ENCODE measurements at regions not wholly inside any gene's neighbourhood (a gene's known extent, or its start where the extent isn't known, plus 50 kb on each side); places are given as distances from the start of the nearest gene placed in this dataset.
A peak's percentile ranks its signal among the peaks of the same experiment; 100 is the strongest.

- no peak for DNase-seq
- peak overlapping the region; percentile 12 for H2AK5ac ChIP-seq (ENCODE audit: low read length, severe bottlenecking)
- peak overlapping the region; percentile 70 for H3K9ac ChIP-seq (ENCODE audit: low read length)
- H3K4ac ChIP-seq (ENCODE audit: low read depth in 1 of 2, low read length in 2 of 2) = peak overlapping the region; percentile 24 to 71
- H3K27ac ChIP-seq (ENCODE audit: low read length, poor library complexity, severe bottlenecking) = no peak overlapping the region
- peak overlapping the region; percentile 31 to 49 for H3K18ac ChIP-seq (ENCODE audit: low read depth in 1 of 2, low read length in 2 of 2)
- H2BK12ac ChIP-seq (ENCODE audit: low read length in 2 of 2) = peak overlapping the region; percentile 14 to 68
- no peak overlapping the region for H2BK5ac ChIP-seq (ENCODE audit: low read depth, low read length, poor library complexity, severe bottlenecking)
- 83% methylated on average over 27 of the region's 29 CpGs for WGBS
- no peak overlapping the region for H3K4me2 ChIP-seq (ENCODE audit: low read length, poor library complexity, severe bottlenecking)
- peaks cover 44% of the 10 kb centered on the region for H3K79me1 ChIP-seq (replicated peaks; ENCODE audit: low read length, poor library complexity, severe bottlenecking)
- H3K14ac ChIP-seq (ENCODE audit: low read length in 2 of 2) = peak overlapping the region in 1 of 2 experiments; percentile 11
- H3K4me3 ChIP-seq (ENCODE audit: insufficient read depth in 1 of 2, low read depth in 1 of 2, low read length in 2 of 2) = peak overlapping the region in 1 of 2 experiments; percentile 70
- no peak overlapping the region for H3K23ac ChIP-seq (ENCODE audit: low read length in 2 of 2)
- peaks cover 2 to 13% of the 10 kb centered on the region in 2 experiments for H3K36me3 ChIP-seq (ENCODE audit: control insufficient read depth in 1 of 2, insufficient read depth in 2 of 2, low read depth in 1 of 2, low read length in 2 of 2)
- H2AFZ ChIP-seq (ENCODE audit: low read depth, low read length) = no peak overlapping the region
- H4K91ac ChIP-seq (ENCODE audit: low read length) = peak overlapping the region; percentile 54
- no peaks in the 10 kb centered on the region for H3K9me3 ChIP-seq (ENCODE audit: control insufficient read depth, low read length)
- peak overlapping the region; percentile 12 for H4K8ac ChIP-seq (ENCODE audit: low read length)
- H2BK15ac ChIP-seq (ENCODE audit: low read depth, poor library complexity, severe bottlenecking) = peak overlapping the region; percentile 18
- H3K4me1 ChIP-seq (ENCODE audit: control insufficient read depth, insufficient read depth, low read depth, low read length) = peaks cover 47% of the 10 kb centered on the region
- H3K27me3 ChIP-seq (ENCODE audit: control insufficient read depth in 1 of 2, insufficient read depth in 1 of 2, low read length in 2 of 2) = no peaks in the 10 kb centered on the region
- no peak overlapping the region for H2BK120ac ChIP-seq (ENCODE audit: low read depth, low read length)
These were observed 176.7 kb downstream of the GLI2 start for GRCh38 chr2:120912101-120912985.

- Histone ChIP-seq H3K79me1 (replicated peaks; ENCODE audit: low read length, poor library complexity, severe bottlenecking) (peaks cover 38% of the 10 kb centered on the region), H3K14ac (ENCODE audit: low read length in 2 of 2) (peak overlapping the region in 1 of 2 experiments; percentile 93), H3K23ac (ENCODE audit: low read length in 2 of 2) (no peak overlapping the region), H3K4me3 (ENCODE audit: insufficient read depth in 1 of 2, low read depth in 1 of 2, low read length in 2 of 2) (no peak overlapping the region), H2AFZ (ENCODE audit: low read depth, low read length) (no peak overlapping the region), H2BK5ac (ENCODE audit: low read depth, low read length, poor library complexity, severe bottlenecking) (no peak overlapping the region), H3K9me3 (ENCODE audit: control insufficient read depth, low read length) (no peaks in the 10 kb centered on the region), H3K18ac (ENCODE audit: low read depth in 1 of 2, low read length in 2 of 2) (peak overlapping the region; percentile 79 to 92), H4K91ac (ENCODE audit: low read length) (peak overlapping the region; percentile 71), H3K27ac (ENCODE audit: low read length, poor library complexity, severe bottlenecking) (peak overlapping the region; percentile 61), H3K4me2 (ENCODE audit: low read length, poor library complexity, severe bottlenecking) (no peak overlapping the region), H2BK120ac (ENCODE audit: low read depth, low read length) (peak overlapping the region; percentile 84), H2BK15ac (ENCODE audit: low read depth, poor library complexity, severe bottlenecking) (peak overlapping the region; percentile 71), H3K27me3 (ENCODE audit: control insufficient read depth in 1 of 2, insufficient read depth in 1 of 2, low read length in 2 of 2) (no peaks in the 10 kb centered on the region), H3K36me3 (ENCODE audit: control insufficient read depth in 1 of 2, insufficient read depth in 2 of 2, low read depth in 1 of 2, low read length in 2 of 2) (peaks cover 0 to 5% of the 10 kb centered on the region in 2 experiments), H3K4me1 (ENCODE audit: control insufficient read depth, insufficient read depth, low read depth, low read length) (peaks cover 52% of the 10 kb centered on the region), H3K9ac (ENCODE audit: low read length) (peak overlapping the region; percentile 2), H2AK5ac (ENCODE audit: low read length, severe bottlenecking) (peak overlapping the region; percentile 91), H4K8ac (ENCODE audit: low read length) (peak overlapping the region; percentile 79), H2BK12ac (ENCODE audit: low read length in 2 of 2) (peak overlapping the region; percentile 75 to 96), H3K4ac (ENCODE audit: low read depth in 1 of 2, low read length in 2 of 2) (peak overlapping the region; percentile 79 to 90)
- WGBS = 89% methylated on average over 13 of the region's 13 CpGs
- DNase-seq = no peak
These were observed 178.5 kb downstream of the GLI2 start for GRCh38 chr2:120913972-120914838.

- no peak overlapping the region for H2AFZ ChIP-seq (ENCODE audit: low read depth, low read length)
- 5% methylated on average over 14 of the region's 17 CpGs for WGBS
These were observed 179.3 kb downstream of the GLI2 start for GRCh38 chr2:120914839-120915521.

More at GRCh38 chr2:120914839-120915521, 179.3 kb downstream of the GLI2 start:
- Histone ChIP-seq H2BK120ac (ENCODE audit: low read depth, low read length) (peak overlapping the region; percentile 84), H3K4ac (ENCODE audit: low read depth in 1 of 2, low read length in 2 of 2) (peak overlapping the region; percentile 79 to 90), H3K14ac (ENCODE audit: low read length in 2 of 2) (peak overlapping the region in 1 of 2 experiments; percentile 93), H4K8ac (ENCODE audit: low read length) (peak overlapping the region; percentile 79), H3K23ac (ENCODE audit: low read length in 2 of 2) (peak overlapping the region in 1 of 2 experiments; percentile 95), H3K9ac (ENCODE audit: low read length) (peak overlapping the region; percentile 5), H3K4me1 (ENCODE audit: control insufficient read depth, insufficient read depth, low read depth, low read length) (peaks cover 60% of the 10 kb centered on the region), H2BK5ac (ENCODE audit: low read depth, low read length, poor library complexity, severe bottlenecking) (no peak overlapping the region), H3K4me2 (ENCODE audit: low read length, poor library complexity, severe bottlenecking) (no peak overlapping the region), H2AK5ac (ENCODE audit: low read length, severe bottlenecking) (peak overlapping the region; percentile 91), H3K9me3 (ENCODE audit: control insufficient read depth, low read length) (no peaks in the 10 kb centered on the region), H3K18ac (ENCODE audit: low read depth in 1 of 2, low read length in 2 of 2) (peak overlapping the region; percentile 79 to 92), H2BK12ac (ENCODE audit: low read length in 2 of 2) (peak overlapping the region; percentile 90 to 96), H3K79me1 (replicated peaks; ENCODE audit: low read length, poor library complexity, severe bottlenecking) (peaks cover 40% of the 10 kb centered on the region), H3K27me3 (ENCODE audit: control insufficient read depth in 1 of 2, insufficient read depth in 1 of 2, low read length in 2 of 2) (no peaks in the 10 kb centered on the region), H3K27ac (ENCODE audit: low read length, poor library complexity, severe bottlenecking) (peak overlapping the region; percentile 64), H4K91ac (ENCODE audit: low read length) (peak overlapping the region; percentile 71), H2BK15ac (ENCODE audit: low read depth, poor library complexity, severe bottlenecking) (peak overlapping the region; percentile 45), H3K36me3 (ENCODE audit: control insufficient read depth in 1 of 2, insufficient read depth in 2 of 2, low read depth in 1 of 2, low read length in 2 of 2) (peaks cover 0 to 11% of the 10 kb centered on the region in 2 experiments), H3K4me3 (ENCODE audit: insufficient read depth in 1 of 2, low read depth in 1 of 2, low read length in 2 of 2) (peak overlapping the region in 1 of 2 experiments; percentile 24)
- DNase-seq = peak; percentile 93

Measured in mesenchymal stem cell (in vitro differentiated cells and primary cell).